Fibroblast of upper back skin (primary cell): ENCODE measurements at regions not wholly inside any gene's neighbourhood (a gene's known extent, or its start where the extent isn't known, plus 50 kb on each side); places are given as distances from the start of the nearest gene placed in this dataset.
A peak's percentile ranks its signal among the peaks of the same experiment; 100 is the strongest.
"Not testable (repeated sequence)": the region's sequence is repeated elsewhere in the genome, so short reads cannot be mapped to it uniquely, and the experiment has no call there.

Experiments used
- DNase-seq: peaks from one replicate; pipeline ENCODE4 v3.0.0-alpha.2; 2013

- no peak for DNase-seq
Measured at GRCh38 chr2:198611201-198611600, 806.8 kb downstream of the PLCL1 start.

DNA sequence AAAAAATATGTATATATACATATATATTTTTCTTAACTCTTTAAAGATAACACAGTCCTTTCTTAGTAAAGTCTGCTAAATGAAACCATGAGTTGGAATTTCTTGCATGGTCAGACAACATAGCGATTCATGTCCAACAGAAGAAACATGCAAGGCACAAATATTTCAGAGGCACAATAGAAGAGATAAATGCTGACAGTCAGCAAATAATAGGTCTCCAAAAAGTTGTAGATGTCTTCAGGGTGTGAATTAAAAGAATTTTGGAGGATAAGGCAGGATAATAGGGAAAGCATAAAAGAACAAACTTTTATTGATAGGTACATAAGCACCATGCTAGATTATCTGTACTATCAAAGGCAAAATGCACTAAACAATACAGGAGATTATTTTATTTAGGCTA is 800.2 kb downstream of the PLCL1 start:
- no peak for DNase-seq

GRCh38 chr2:198602986-198603385 is 798.6 kb downstream of the PLCL1 start:
- not testable (repeated sequence) for DNase-seq

DNA sequence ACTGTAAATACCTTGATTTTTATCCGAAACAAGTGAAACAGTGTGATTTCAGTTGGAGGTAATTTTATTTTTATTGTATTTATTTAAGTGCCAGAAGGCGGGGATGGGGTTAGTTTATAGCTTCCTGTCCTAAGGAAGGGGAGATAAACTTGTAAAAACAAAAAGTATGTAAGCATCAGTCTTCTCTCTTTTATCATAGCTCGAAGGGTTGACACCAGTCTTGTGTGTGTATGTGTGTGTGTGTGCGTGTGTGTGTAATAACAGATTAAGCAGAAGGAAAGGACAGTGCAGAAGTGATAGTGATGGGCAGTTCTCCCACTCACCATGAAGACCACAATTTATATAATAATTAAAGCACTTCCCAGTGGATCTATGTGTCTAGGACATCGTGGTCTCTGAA is 793.3 kb downstream of the PLCL1 start:
- DNase-seq = no peak

GRCh38 chr2:198596985-198597384 is 792.6 kb downstream of the PLCL1 start:
- no peak for DNase-seq

GRCh38 chr2:198595721-198596120 is 791.3 kb downstream of the PLCL1 start:
- DNase-seq = no peak

DNA sequence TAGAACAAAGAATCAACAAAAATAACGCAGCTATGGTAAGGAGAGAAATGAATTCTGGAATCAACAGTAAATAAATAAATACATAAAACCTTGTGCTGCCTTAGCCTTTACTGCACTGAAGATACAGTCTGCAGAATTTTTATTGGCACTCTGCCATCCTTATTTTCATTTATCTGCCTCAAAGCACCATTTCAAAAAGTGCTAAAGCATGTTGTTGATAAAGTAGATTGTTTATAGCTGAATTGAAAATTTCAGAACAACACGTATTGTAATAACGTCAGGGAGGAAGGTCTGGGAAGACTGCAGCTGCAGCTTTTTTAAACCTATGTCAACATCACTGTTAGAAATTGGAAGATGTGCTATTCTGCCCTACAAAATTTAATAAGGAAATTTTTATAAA is 787.2 kb downstream of the PLCL1 start:
- DNase-seq = no peak

DNA sequence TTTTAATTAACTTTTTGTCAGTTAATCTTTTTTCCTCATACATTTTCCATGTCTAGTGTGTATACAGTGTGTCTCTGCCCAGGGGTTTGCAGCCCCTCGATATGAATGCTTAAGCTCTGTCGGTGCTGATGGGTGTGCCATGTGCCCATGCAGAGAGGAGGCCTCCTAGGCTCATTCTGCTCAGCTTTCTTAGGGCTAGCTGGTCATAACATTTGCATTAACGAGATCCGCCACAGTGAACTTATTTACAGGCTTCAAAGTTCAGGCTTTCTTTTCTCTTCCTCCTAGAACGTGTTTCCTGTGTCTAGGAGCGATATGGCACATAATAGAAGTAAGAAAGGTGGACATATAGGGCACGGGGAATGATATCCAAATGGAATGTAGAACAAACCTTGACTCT is 783.3 kb downstream of the PLCL1 start:
- no peak for DNase-seq

GRCh38 chr2:198587240-198587639 is 782.8 kb downstream of the PLCL1 start:
- no peak for DNase-seq

- DNase-seq = peak; percentile 0
Measured at GRCh38 chr2:198571393-198571792, 767.0 kb downstream of the PLCL1 start.

DNA sequence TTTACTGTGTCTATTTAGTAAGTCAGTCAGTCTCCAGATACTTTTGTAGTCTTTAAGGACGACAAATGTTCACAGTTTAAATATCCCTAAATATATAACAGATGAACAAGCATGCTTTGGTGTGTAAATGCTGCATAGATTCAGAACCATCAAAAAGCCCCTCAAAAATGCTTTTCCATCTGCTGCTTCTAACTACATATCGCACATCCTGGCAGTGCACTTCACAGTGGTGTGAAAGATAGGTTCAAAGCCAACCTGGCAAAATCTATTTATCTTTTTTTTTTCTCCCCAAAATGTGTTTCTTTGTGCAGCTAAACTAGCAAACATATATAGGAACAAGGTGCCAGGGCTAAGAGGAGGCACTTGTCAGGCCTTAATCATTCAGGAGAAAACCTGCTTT is 753.8 kb downstream of the PLCL1 start:
- no peak for DNase-seq

GRCh38 chr2:198546122-198546521 is 741.7 kb downstream of the PLCL1 start:
- no peak for DNase-seq

- no peak for DNase-seq
Measured at GRCh38 chr2:198545411-198545810, 741.0 kb downstream of the PLCL1 start.

DNA sequence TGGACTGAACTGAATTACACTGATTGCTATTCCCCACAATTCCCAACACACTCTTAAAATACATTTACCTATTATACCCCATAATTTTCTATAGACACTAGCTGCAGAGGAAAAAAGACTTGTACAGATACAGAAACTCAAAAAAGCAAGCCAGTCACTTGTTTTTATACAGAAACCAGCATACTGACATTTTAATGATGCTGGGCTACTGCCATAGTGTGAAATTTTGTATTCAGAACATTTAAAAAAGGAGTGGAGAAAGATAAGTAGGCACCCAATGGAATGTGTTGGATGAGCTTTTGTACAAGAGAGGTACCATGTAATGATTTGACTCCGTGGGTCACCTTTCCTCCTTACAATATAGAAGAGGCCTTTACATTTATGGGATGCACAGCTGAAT is 740.1 kb downstream of the PLCL1 start:
- no peak for DNase-seq

DNA sequence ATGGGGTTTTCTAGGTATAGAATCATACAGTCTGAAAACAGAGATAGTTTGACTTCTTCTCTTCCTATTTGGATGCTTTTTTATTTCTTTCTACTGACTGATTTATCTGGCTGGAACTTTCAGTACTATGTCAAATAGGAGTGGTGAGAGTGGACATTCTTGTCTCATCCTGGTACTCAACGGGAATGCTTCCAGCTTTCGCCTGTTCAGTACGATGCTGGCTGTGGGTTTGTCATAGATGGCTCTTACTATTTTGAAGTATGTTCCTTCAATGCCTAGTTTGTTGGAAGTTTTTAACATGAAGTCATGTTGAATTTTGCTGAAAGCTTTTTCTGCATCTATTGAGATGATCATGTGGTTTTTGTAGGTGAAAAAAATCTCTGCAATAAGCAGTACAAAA is 730.4 kb downstream of the PLCL1 start:
- no peak for DNase-seq

DNA sequence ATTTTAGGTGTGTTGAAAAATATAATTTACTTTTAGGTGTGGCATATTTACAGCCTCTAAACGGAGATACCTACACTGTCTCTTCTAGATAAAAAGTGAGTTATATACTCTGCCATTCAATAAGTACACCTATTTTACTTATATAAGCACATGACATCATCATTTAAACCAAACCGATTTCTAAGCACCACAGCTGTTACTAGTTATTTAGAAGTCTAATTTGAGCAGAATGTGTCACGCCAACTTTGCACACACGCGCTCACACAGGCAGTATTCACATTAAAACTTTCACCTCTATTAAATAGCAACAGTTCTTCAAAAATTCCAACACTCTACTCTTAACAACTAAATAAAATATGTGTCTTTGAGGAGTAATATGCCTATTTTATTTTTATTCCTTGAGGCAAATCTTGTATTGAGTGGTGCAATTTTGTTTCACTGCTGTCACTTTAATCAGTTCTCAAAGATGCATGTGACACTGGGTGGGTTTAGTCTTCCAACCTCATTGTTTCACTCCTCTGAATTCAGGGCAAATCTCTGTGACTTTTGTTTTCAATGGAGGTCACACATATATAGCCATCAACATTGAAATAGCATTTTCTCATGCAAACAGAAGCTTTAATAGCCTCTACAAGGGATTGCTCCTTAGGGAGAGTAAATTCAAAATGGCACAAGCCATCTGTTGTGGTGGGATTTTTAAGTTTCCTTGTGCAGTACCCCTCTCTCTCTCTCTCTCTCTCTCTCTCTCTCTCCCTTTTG is 721.0 kb downstream of the PLCL1 start:
- peak; percentile 51 for DNase-seq

DNA sequence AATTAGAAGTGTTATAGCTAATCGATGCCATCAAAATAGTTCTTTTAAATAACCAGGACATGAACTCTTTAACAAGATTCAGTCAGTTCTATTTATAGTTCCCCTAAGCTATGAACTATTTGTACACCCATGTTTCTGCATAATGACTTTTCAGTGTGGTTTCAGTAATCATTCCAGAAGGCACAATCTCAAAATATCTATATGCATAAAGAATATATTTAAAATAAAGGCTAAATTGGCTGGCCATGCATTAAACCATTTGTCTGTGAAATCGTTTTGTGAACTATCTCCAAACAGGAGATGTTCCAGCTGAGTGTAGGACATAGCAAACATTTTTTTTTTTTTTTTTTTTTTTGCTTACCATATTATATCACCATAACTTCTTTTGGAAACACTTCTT is 719.3 kb downstream of the PLCL1 start:
- peak; percentile 13 for DNase-seq

DNA sequence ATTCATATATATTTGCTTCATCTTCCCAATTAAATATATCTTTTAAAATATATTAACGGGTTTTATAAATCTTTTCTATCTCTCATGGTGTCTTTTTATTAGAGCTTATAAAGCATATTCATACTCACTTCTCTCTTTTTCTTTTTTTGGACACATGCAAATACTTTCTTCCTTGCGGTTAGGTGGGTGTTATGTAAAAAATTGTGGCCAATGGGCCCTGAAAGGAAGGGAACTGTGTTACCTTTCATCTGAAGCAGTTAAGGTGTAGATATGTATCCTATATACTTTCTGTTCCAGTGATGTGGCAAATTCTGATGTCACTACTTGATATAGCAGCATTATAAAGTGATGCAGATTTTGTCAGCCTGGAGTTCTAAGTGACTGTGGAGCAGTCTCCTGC is 714.5 kb downstream of the PLCL1 start:
- no peak for DNase-seq

- peak; percentile 30 for DNase-seq
Measured at GRCh38 chr2:198517976-198518375, 713.6 kb downstream of the PLCL1 start.

GRCh38 chr2:198508610-198509009 is 704.2 kb downstream of the PLCL1 start:
- DNase-seq = not testable (repeated sequence)

GRCh38 chr2:198499539-198499938 is 695.1 kb downstream of the PLCL1 start:
- DNase-seq = peak; percentile 77

DNA sequence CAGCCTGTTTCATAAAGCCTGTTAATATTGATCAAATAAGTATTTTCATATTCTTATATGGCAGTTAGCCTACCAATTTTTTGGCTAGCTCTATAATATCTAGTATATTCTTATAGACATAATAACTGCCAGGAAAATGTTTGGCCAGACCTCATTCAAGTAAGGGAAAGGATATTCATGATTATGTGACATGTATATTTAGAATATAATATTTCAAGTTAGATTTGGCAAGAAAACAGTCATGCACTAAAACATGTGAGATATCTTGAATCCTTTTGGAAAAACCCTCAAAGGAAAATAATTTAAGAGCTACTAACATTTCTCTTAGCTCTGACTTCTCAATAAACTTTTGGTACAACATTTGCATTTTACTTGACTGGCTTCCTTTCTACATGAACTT is 694.1 kb downstream of the PLCL1 start:
- no peak for DNase-seq

GRCh38 chr2:198498048-198498447 is 693.7 kb downstream of the PLCL1 start:
- DNase-seq = no peak

GRCh38 chr2:198494931-198495330 is 690.5 kb downstream of the PLCL1 start:
- DNase-seq = no peak

GRCh38 chr2:198490748-198491147 is 686.4 kb downstream of the PLCL1 start:
- DNase-seq = peak; percentile 2
